ENCODE measurements at regions not wholly inside any gene's neighbourhood (a gene's known extent, or its start where the extent isn't known, plus 50 kb on each side); places are given as distances from the start of the nearest gene placed in this dataset.

DNA sequence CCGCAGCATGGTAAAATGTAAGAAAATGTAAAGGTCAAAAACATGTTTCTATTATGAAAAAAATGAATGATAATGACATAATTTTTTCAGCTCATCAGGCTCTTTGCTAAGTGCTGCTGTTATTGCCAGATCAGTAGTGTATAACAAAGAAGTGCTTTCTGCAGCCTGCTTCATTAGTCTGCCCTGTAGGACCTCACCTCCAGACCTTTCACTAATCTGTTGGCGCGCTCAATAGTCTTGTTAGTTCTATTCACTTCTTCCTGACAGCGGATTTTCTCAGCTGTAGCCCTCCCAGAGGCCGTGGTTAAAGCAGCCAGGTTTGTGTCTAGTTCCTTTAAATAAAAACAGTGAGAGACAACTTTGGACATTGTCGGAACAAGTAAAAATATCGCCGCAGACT, 97.7 kb downstream of the CDCA7 start:
- Mint-ChIP-seq H3K27ac (no peak overlapping the region), H3K27me3 (peaks cover 24% of the 10 kb centered on the region), H3K9me3 (no peaks in the 10 kb centered on the region), H3K4me1 (peaks cover 13% of the 10 kb centered on the region), H3K4me3 (no peak overlapping the region), H3K36me3 (no peaks in the 10 kb centered on the region)
- CTCF ChIA-PET = no interaction called here
- no peak for DNase-seq

DNA sequence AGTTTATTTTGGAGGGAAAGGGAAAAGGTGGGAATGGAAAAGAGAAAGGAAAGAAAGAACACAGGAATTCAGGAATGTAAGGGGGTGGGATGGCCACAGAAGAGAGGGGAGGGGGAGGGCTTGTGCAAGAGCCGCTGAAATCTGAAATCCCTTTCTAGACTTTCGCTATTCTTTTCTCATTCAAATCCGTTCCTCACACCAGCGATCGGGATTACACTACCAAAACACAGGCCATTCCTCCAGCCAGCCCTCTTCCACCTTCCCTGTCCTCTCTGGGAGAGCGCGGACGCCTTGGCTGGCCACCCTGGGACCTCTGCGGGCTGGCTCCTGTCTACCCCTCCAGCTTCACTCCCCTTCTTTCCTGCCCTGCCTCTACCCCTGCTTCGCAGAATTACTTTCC, 102.3 kb downstream of the CDCA7 start:
- no peaks in the 10 kb centered on the region for H3K9me3 Mint-ChIP-seq
- H3K4me3 Mint-ChIP-seq = no peak overlapping the region
- no peak overlapping the region for H3K27ac Mint-ChIP-seq
- H3K36me3 Mint-ChIP-seq = no peaks in the 10 kb centered on the region
- no peaks in the 10 kb centered on the region for H3K4me1 Mint-ChIP-seq
- peaks cover 16% of the 10 kb centered on the region for H3K27me3 Mint-ChIP-seq
- CTCF ChIA-PET = no interaction called here
- no peak for DNase-seq

DNA sequence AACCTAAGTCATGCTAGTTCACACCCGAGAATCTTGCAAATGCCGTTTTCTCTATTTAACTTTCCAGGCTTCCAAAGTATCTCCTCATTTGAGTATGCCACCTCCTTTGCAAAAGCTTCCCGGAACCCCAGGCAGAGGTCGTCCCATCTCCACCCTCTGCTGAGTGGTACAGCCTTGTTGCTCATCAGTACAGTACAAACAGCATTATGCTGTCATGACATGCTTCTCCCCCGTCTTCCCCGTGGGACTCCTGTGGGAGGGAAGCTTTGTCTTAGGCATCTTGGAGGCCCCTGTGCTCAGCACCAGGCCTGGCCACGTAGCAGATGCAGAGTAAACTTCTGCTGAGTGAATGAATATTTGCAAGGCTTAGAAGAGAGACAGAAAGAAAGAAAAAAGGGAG, 102.7 kb downstream of the CDCA7 start:
- Mint-ChIP-seq H3K4me1 (no peaks in the 10 kb centered on the region), H3K4me3 (no peak overlapping the region), H3K9me3 (no peaks in the 10 kb centered on the region), H3K27me3 (peaks cover 20% of the 10 kb centered on the region), H3K36me3 (no peaks in the 10 kb centered on the region), H3K27ac (no peak overlapping the region)
- CTCF ChIA-PET = no interaction called here
- DNase-seq = no peak

DNA sequence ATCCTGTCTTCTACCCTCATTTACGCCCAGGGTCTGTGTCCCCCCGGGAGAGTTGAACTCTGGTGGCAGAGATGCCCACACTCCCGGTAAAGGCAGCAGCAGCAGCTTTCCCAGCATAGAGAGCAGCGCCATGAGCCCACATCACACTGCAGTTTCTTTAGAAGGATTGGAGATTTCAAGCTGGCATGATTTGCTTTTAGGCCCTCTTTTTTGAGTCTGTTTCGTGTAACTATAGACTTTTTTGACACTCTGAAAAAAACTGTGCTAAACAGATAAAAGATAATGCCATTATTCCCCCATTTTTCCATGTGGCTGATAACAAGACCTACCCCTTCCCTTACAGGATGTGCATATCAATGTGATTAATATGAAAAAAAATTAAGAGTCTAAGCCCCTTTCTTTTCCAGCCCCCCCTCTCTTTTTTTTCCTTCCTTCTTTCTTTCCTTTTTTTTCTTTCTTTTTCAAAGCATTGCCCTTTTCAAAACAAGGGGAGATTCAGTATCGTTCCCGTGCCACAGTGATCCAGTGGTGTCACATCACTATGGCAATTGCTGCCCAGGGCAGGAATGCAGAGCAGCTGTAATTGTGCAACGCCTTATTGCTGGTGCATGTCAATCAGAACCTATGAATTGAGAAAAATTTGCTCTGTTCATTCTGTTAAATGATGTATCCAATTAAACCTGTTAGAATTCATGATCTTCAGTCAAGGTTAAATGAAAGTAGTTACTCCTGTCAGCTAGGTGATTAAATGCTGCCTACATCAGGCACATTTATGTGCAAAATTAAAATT, 104.5 kb downstream of the CDCA7 start:
- no peak overlapping the region for H3K4me3 Mint-ChIP-seq

DNA sequence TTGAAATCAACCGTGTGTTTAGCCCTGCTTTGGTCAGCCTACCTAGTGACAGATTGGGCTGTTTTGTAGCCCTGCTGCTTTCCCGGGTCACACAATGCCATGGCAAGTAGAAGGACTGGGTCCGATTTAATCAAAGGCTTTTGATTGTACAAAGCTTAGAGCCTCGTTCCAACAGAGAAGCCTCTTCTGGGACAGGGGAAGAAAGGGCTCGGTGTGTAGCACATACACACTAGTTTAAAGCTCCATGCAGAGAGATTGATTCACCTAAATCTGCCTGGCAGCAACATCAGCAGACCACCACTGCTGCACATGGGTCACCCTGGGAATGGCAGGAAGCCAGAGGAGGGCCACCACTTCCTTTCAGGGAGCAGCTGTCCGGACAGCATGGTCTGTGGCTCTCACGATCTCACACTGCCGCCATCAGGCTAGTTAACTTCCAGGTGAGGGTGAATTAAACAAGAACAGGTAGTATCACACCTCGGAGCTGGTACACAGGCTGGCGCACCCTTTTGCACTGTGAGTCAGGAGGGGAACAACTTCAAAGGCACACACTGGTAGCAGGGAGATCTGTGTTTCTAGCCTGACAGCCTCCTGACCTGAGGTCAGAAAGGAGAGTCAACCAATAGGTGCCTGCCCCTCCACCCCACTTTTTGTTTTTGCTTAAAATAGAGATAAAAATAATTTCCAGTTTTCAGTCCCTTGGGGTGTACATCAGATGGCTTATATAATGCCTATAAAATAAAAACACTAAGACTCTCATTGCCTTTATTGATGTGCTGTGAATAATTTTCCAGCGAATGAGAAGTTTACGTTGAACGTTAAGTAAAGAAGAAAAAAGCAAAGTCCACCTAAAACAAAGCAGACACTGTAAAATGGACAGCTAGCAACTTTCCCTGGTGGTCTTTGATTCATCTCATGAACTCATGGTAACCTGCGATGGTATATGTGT, 108.5 kb downstream of the CDCA7 start:
- Mint-ChIP-seq H3K27me3 (peaks cover 27% of the 10 kb centered on the region), H3K9me3 (no peaks in the 10 kb centered on the region), H3K36me3 (no peaks in the 10 kb centered on the region), H3K4me1 (no peaks in the 10 kb centered on the region), H3K27ac (no peak overlapping the region), H3K4me3 (no peak overlapping the region)
- CTCF ChIA-PET = no interaction called here
- no peak for DNase-seq

More for the DNA sequence above, 104.5 kb downstream of the CDCA7 start:
- Mint-ChIP-seq H3K36me3 (no peaks in the 10 kb centered on the region), H3K27me3 (peaks cover 24% of the 10 kb centered on the region), H3K27ac (no peak overlapping the region), H3K4me1 (no peaks in the 10 kb centered on the region), H3K9me3 (no peaks in the 10 kb centered on the region)
- DNase-seq = no peak
- CTCF ChIA-PET = no interaction called here

DNA sequence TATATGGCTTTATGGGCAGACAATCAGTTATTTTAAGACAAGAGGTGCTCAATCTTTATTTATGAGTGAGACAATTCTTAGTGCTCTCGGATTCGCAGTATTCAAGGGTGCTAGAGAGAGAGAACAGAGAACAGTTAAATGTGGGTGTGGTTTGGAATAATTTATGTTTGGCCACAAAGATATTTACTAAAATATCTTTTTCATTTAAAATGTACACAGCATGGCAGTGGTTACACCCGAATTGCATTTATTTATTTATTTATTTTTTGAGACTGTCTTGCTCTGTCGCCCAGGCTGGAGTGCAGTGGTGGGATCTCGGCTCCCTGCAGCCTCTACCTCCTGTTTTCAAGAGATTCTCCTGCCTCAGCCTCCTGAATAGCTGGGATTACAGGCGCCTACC, 109.2 kb downstream of the CDCA7 start:
- DNase-seq = no peak
- CTCF ChIA-PET = no interaction called here
- no peaks in the 10 kb centered on the region for H3K36me3 Mint-ChIP-seq
- H3K27ac Mint-ChIP-seq = no peak overlapping the region
- no peak overlapping the region for H3K4me3 Mint-ChIP-seq
- H3K9me3 Mint-ChIP-seq = no peaks in the 10 kb centered on the region
- H3K27me3 Mint-ChIP-seq = peaks cover 27% of the 10 kb centered on the region
- H3K4me1 Mint-ChIP-seq = no peaks in the 10 kb centered on the region

DNA sequence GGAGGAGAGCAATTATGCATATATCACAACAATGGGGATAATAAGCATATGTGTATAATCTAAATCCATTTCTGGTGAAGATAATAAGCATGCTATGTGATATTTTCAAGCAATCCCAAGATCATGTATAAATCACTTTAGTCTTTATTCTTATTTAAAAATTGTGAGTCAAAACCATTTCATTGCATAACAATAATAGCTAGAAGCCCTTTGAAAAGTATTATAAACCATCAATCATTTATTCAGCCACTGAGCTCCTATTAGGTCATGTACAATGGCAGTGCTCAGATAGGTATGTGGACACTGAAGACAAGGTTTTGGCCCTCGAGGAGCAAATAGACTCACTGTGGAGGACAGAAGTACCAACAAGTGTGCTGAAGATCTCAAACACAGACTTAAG, 113.1 kb downstream of the CDCA7 start:
- CTCF ChIA-PET = no interaction called here
- DNase-seq = no peak
- Mint-ChIP-seq H3K36me3 (no peaks in the 10 kb centered on the region), H3K27me3 (peaks cover 18% of the 10 kb centered on the region), H3K4me1 (no peaks in the 10 kb centered on the region), H3K27ac (no peak overlapping the region), H3K4me3 (no peak overlapping the region), H3K9me3 (no peaks in the 10 kb centered on the region)

DNA sequence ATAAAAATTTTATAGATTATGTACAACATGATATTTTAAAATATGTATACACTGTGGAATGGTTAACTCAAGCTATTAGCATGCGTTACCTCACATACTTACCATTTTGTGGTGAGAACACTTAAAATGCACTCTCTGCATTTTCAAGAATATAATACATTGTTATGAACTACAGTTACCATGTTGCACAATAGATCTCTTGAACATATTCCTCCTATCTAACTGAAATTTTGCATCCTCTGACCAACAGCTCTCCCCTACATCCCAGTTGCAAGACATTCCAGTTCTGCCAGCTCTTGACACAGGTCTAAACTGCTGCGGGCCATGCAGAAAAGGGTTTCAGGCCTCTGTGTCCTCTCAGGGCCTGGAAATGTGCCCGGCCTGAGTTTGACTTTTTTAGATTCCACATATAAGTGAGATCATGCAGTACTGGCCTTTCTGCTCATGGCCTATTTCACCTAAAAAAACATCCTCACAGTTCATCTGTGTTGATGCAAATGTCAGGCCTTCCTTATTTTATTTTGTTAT, 113.7 kb downstream of the CDCA7 start:
- no peak for DNase-seq
- Mint-ChIP-seq H3K9me3 (no peaks in the 10 kb centered on the region), H3K27me3 (peaks cover 13% of the 10 kb centered on the region), H3K4me3 (no peak overlapping the region), H3K36me3 (no peaks in the 10 kb centered on the region), H3K4me1 (no peaks in the 10 kb centered on the region), H3K27ac (no peak overlapping the region)
- CTCF ChIA-PET = no interaction called here

DNA sequence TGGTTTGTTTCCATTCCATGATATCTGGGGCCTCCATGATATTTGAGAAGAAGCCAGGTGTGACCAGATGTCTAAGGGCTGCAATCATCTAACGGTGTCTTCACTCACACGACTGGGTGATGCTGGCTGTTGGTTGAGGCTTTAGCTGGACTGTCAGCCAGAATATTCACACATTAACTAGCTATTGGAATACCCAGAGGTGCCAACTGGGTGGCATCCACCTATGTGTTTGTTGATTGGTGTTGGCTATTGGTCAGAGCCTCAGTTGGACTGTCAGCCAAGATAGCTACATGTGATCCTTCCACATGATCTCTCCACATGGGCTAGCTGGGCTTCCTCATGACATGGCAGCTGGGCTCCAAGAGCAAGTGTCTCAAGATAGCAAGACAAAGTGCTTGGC, 117.4 kb downstream of the CDCA7 start:
- H3K4me3 Mint-ChIP-seq = no peak overlapping the region
- H3K27me3 Mint-ChIP-seq = peaks cover 5% of the 10 kb centered on the region
- CTCF ChIA-PET = interaction anchor here (0.9 kb wide), 1 partner anchor 35 kb away, joined by 3 read pairs; no protein-coding TSS in a partner anchor
- H3K4me1 Mint-ChIP-seq = no peaks in the 10 kb centered on the region
- no peak for DNase-seq
- no peaks in the 10 kb centered on the region for H3K36me3 Mint-ChIP-seq
- H3K27ac Mint-ChIP-seq = no peak overlapping the region
- H3K9me3 Mint-ChIP-seq = no peaks in the 10 kb centered on the region

DNA sequence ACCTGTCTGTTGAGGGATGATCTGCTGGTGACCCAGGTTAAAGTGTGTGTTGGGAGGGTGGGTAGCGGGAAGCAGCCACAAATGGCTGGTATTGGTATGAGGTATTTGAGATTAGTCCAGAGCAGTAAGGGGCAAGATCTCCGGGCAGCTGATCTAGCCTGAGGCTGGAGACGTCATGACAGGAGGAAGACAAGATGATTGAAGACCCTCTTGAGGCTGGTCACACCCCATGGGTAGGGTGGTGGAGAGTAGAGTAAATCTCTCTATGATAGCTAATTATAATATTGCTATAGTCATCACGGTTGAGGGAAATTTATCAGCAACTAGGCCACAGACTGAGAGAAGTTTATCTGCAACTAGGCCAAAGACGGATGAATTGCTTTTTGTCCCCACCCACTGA, 128.5 kb downstream of the CDCA7 start:
- Mint-ChIP-seq H3K36me3 (no peaks in the 10 kb centered on the region), H3K9me3 (no peaks in the 10 kb centered on the region), H3K27ac (no peak overlapping the region), H3K4me1 (no peaks in the 10 kb centered on the region), H3K27me3 (no peaks in the 10 kb centered on the region), H3K4me3 (no peak overlapping the region)
- DNase-seq = no peak
- CTCF ChIA-PET = interaction anchor here (0.5 to 1.2 kb wide), 2 partner anchors 80 to 1620 kb away, joined by 3 read pairs; no protein-coding TSS in a partner anchor

DNA sequence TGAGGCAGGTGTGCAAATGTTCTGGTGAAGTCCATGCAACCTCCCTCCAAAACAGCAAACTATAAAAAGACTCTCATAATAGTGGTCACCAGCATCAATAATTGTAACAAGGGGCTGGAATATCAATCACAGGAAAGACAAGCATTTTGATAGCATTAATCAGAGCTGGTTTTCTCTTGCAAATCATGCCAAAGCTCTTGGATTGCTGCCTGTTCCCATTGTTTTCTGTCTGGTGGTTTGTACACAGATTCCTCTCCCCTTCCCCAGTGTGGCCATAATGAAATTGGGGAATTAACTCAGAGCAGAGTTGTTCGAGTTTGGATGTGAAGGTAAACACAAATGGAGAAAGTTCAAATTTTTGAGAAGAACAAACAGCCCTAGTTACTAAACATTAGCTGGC, 134.2 kb downstream of the CDCA7 start:
- Mint-ChIP-seq H3K27me3 (no peaks in the 10 kb centered on the region), H3K4me3 (no peak overlapping the region), H3K27ac (no peak overlapping the region), H3K9me3 (no peaks in the 10 kb centered on the region), H3K4me1 (no peaks in the 10 kb centered on the region), H3K36me3 (no peaks in the 10 kb centered on the region)
- no peak for DNase-seq
- CTCF ChIA-PET = no interaction called here

DNA sequence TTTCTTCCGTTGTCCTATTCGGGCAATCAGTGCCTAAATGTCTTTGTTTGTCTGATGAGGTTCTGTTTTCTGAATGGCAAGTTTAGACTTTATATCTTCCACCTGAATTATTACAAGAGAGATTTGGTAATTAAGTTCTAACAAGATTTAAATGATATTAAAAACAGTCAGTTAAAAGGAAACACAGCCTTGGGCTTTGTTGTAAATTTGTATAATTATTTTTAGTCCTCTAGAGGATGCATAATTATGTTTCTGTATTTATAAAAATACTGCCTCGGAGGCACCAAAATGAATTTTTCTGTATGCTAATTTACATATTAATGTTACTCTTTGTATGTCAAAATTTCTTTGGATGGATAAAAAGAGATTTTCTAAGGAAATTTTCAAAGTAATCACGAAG, 136.7 kb downstream of the CDCA7 start:
- no peaks in the 10 kb centered on the region for H3K4me1 Mint-ChIP-seq
- H3K4me3 Mint-ChIP-seq = no peak overlapping the region
- H3K27me3 Mint-ChIP-seq = no peaks in the 10 kb centered on the region
- H3K36me3 Mint-ChIP-seq = no peaks in the 10 kb centered on the region
- CTCF ChIA-PET = no interaction called here
- H3K9me3 Mint-ChIP-seq = no peaks in the 10 kb centered on the region
- H3K27ac Mint-ChIP-seq = no peak overlapping the region
- DNase-seq = no peak

DNA sequence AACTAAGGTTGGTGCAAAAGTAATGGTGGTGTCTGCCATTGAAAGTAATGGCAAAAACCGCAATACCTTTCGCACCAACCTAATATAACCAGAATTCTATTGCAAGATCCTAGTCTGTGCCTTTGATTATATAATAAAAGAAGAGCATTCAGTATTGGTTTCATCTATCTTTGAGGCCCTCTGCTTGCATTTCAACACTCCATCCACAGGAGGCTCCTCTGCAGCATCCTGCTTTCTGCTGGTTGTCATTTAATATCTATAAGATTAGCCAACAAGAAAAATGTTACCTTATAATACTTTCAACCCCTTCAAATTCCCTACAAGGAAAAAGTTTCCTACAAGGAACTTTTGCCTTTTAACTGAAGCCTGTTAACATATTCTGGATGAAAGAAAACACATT, 139.2 kb downstream of the CDCA7 start:
- Mint-ChIP-seq H3K27ac (no peak overlapping the region), H3K27me3 (no peaks in the 10 kb centered on the region), H3K4me3 (no peak overlapping the region), H3K9me3 (no peaks in the 10 kb centered on the region), H3K4me1 (no peaks in the 10 kb centered on the region), H3K36me3 (no peaks in the 10 kb centered on the region)
- no peak for DNase-seq
- CTCF ChIA-PET = no interaction called here

DNA sequence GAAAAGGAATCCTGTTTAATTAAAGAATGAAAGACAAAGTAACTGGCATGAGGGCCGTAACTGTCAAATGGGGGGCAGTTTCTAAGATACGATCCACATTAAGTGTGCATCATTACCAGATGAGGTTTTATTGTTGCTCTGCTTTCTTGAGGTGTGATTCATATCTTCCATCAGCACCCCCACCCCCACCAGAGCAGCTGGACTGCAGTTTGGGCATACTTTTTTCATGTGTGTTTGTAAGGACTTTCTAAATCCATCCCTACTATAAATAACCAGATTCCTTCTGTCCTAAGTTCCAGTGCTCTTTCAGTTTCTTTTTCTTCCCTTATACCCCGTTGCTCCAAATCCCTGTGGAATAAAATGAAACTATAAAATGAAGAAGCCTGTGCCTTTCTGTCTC, 142.1 kb downstream of the CDCA7 start:
- CTCF ChIA-PET = no interaction called here
- H3K36me3 Mint-ChIP-seq = no peaks in the 10 kb centered on the region
- no peak overlapping the region for H3K4me3 Mint-ChIP-seq
- no peak for DNase-seq
- H3K27me3 Mint-ChIP-seq = no peaks in the 10 kb centered on the region
- no peak overlapping the region for H3K27ac Mint-ChIP-seq
- no peaks in the 10 kb centered on the region for H3K4me1 Mint-ChIP-seq
- H3K9me3 Mint-ChIP-seq = peaks cover 3% of the 10 kb centered on the region

DNA sequence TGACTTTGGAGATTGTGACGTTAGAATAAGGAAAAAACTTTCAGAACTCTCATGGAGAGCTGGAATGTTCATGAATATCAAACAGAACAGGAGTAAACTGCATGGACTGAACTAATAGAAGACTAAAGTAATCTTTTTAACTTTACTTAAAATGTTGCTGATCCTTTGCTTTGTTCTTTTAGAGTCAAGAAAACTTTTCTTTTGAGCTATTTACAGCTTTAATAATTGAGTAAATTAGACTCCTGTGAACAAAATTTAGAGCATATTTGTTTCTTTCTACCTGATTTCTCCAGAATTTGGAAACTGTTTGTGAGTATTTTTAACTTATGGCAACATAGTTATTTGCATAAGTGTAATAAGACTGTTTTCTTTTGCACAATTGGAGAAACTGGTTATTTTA, 146.3 kb downstream of the CDCA7 start:
- H3K36me3 Mint-ChIP-seq = no peaks in the 10 kb centered on the region
- H3K9me3 Mint-ChIP-seq = peaks cover 3% of the 10 kb centered on the region
- H3K4me3 Mint-ChIP-seq = no peak overlapping the region
- H3K27ac Mint-ChIP-seq = no peak overlapping the region
- no peak for DNase-seq
- CTCF ChIA-PET = no interaction called here
- H3K4me1 Mint-ChIP-seq = no peaks in the 10 kb centered on the region
- H3K27me3 Mint-ChIP-seq = peaks cover 8% of the 10 kb centered on the region
